GM18511 (cell line): ENCODE measurements at regions not wholly inside any gene's neighbourhood (a gene's known extent, or its start where the extent isn't known, plus 50 kb on each side); places are given as distances from the start of the nearest gene placed in this dataset.

Experiments used
- ATAC-seq: cut with Tn5 transposase; IDR thresholded peaks from one replicate; pipeline ENCODE4 v1.9.1; 2021; ENCODE audit warnings: mild to moderate bottlenecking, moderate library complexity; ENCODE audit not compliant: unreplicated experiment

DNA sequence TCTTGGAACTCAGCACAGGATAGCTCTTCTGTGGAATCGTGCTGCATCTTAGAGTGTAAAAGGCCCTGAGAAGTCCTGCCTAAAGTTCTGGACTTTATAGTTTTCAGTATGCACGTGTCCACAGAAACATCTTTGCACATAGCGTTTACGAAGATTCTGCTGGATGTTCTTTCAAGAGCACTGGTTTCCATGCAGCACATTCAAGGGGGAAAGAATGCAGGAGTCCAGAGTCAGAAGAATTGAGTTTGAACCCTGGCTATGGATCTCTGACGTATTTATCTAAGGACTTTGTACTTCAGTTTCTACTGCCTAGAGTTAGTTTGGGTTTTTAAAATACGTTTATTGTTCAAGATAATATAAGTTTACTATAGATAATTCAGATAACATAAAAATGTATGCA is 282.8 kb upstream of the ZMIZ1 start:
- ATAC-seq = no peak

DNA sequence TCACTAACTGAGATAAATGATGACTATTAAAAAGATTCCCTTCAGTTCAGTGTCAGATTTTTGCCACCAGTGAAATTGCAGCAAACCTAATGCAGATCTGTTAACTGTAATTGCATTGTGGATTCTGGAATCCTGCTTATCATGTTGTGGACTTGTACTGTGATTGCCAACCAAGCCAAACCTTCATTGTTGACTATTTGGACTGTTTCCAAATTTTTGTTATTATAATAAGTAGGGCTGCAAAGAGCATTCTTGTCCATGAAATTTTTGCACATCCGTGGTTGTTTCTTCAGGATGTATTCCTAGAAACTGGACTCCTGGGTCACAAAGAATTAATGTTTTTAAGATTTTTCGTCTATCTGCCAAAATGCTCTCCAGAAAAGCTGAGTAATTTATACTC is 281.6 kb upstream of the ZMIZ1 start:
- ATAC-seq = no peak

DNA sequence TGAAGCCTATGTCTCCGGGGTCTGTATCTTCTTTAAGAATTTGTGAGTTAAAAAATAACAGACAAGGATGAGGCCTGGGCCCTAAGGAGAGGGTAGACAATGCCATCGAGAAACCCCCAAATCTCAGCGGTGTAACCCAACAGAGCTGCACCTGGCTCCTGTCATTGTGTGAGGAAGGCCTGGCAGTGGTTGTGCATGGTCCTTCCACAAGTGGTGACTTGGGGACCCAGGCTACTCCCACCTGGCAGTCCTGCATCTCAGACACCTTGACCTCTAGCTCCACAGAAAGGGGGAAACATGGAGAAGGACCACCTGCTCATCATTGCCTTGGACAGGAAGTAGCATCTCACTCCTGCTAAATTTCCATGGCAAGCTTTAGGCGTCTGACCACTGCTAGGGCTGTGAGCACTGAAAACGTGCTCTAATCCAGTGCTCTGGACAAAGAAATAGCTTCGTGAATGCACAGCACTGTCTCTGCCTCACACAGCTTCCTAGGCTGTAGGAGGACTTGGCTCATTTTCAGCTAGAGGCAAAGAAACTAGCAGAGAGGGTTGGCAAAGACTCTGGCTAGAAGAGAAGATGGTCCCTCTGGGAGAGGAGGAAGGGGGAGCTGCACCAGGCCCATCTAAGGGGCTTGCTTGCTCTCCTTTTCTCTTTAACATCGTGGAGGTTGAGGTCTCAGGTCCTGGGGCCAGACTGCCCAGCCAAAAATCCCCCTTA is 273.9 kb upstream of the ZMIZ1 start:
- no peak for ATAC-seq

DNA sequence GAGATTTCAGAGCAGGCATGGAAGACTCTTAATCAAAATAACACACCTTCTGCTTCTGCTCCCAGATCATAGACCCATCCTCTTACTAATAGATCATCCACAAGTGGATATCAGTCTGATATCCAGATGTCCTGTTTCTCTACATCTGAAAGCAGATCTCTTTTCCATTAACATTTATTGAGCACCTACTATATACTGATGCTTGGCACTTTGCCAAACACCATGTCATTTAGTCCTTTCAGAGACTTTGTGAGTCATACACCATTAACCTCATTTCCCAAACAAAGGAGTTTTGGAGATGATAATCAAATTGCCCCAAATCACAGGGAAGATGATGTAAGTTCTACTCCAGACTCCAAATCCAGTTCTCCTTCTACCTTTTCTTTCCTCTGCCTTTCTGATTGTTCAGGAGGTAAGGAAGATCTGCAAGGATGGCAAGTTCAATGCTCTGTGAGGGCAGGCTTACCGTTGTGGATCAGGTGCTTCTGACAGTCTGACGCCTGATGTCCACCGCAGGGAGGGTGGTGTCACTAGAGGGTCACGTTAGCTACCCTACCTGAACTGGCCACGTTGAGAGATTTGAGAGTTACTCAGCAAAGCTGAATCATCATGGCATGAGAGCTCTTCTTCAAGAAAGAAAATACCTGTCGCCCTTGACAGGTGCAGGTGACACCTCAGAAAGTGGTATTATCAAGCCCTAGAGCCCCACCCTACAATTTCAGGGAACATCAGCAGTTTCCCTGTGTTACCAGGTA is 269.6 kb upstream of the ZMIZ1 start:
- ATAC-seq = no peak

DNA sequence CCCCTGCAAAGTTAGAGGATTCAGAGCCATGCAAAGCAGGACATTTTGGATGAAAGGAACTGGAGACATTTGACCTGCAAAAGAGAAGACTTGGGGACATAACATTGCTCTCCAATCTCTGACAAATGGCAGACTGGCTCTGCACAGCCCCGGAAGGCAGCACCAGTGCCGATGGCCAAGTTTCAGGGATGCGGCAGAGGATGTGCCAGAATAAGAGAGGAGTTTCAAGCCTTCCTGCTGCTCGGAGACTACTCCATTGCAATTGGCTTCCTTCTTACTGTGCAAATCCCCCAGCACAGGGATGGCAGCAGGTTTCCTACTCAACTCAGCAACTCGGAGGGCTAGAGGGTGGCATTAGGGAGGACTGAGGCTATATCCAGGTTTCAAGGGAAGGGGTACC is 268.8 kb upstream of the ZMIZ1 start:
- no peak for ATAC-seq

DNA sequence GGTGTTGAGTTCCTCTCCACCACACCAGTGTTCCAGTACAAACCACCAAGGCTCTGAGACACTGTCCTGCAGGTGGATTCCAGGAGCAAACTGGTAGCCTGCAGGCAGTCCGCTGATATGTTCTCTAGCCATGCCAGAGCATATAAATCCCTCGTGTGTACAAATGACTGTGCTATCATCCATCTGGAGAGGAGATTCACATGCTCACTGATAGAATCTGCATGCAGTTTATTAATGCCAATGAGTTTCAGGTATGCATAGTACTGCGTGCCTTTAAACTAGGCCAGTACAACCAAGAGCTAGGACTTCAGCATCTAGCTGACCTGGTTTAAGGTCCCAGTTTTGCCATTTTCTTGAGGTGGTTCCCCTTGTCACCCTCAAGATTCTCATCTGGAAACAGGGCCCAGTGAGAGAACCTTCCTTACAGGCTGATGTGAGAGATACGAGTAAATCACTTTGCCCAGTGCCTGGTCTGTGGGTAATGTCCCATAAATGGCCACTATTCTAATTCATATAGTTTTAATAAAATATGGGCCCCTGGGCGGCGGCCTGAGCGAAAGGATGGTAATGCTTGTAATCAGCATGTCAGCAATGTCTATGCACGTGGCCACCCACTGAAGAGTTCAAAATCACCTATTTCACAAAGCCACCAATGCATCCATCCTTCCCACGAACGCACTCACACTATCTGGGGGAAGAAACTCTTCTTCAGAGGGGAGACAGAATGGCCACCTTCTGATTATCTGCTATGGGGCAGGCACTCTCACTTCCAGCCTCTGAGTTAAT is 268.0 kb upstream of the ZMIZ1 start:
- no peak for ATAC-seq

DNA sequence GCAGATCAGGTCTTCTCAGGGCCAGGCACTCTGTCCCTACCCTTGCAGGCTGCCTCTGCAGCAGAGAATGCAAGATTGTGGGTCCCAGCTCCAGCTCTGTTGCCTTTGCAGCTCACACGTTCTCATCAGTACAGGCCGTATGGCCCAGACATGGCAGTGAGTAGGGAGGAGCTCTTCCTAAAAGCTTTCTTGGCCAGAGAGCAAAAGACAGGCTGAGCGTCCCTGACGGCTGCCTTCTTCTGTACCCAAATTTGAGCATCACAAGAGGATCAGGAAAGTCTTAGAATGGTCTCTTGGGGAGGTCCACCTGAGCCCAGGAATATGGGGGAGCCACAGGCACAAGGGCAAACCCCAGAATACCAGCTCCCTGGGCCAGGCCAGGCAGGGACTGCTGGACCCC is 266.3 kb upstream of the ZMIZ1 start:
- no peak for ATAC-seq

DNA sequence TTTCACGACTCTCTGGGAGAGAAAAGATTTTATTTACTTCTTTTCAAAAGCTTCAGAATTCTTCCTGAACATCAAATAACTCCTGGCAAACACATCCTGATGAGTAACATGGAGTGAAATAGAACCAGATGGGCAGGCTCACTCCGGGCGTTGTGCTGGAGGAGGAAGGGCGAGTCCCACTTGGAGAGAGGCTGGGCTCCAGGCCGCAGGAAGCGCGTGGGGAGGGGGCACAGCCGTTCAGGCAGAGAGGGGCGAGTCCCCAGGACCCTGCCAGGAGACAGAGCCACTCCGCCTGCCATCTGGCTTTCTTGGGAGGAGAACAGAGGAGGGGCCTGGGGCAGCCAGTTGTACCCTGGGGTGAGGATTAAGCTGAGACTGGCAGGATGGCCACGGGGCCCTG is 265.9 kb upstream of the ZMIZ1 start:
- no peak for ATAC-seq

DNA sequence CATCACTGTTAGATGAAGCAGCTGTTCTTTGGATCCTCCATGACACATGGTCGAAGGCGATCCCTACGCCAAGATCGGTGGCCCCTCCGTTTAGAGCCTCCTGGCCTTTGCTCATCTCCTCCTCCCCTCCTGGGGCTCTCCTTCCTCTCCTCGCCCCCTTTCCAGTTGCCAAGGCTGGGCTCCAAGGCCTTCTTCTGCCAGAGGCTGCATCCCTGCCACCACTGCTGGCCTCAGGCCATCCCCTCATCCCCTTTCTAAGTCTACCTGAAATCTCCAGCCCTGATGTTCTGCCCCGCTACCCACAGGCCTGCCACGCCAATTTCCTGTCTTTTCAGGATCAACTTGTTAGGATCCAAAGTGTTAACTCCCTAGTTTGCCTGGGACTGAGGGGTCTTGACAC is 265.1 kb upstream of the ZMIZ1 start:
- no peak for ATAC-seq

DNA sequence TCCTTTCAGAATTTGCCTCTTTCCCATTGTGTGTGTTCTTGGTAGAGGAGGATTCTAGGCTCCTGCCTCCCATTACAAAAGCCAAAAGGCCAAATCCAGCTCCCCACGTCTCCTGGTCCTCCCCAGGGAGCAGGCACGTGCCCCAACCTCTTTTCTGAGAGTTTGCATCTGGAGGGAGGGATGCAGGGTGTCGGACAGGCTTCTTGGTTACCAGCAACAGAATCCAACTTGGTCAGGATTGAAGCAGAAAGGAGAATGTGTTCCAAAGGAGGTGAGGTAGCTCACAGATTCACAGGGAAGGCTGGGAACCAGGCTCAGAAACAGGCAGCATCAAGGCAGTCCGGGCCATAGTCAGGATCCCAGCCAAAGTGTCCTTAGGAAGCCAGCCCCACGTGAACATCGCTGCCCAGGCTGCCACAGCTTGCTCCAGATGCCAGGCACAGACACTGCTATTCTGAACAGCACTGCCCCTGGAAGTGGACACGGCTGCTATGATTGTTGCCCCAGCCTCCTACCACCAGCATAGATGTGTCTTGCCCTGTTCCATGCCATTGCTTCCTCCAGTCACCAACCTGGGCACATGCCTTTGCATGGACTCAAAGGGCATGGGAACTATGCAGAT is 264.2 kb upstream of the ZMIZ1 start:
- no peak for ATAC-seq

DNA sequence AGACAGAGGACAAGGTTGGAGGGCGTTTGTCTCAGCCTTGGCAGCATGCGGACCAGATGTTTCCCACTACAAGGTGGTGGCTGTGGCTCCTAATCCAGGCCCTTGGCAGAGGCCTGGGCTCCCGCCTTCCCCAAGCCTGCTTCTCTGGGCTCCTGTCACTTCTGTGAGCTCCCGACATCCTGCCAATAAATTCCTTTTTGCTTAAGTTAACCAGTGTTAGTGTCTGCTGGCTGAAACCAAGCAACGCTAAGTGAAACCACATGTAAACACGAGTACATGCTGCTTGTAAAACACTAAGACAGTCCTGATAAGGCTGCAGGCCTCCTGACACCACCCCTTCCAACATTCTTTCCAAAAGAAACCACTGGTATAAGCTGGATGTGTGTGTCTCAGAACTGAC is 263.6 kb upstream of the ZMIZ1 start:
- no peak for ATAC-seq

DNA sequence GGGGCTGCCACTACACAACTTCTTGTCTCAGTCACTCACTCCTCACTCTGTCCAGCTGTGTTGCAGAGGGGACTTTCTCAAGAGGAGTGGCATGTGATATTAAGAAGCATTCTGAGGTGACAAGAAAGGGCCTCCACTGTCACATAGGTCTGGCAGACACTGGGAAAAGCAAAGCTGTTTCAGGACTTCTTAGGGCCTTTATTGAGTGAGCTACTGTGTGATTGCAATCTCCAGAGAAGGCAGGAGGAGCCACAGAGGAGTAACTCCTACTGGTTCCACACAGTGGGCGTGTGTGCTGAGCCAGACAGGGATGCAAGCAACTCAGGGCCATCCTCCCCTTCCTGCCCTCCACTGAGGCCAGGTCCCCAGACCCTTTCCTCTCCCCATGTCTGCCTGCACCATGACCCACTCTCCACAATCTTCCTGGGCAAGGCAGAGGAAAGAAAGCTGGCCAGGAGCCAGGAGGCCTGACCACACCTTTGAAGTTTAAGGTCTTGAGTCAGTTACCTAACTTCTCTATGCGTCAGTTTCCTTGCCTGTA is 262.0 kb upstream of the ZMIZ1 start:
- ATAC-seq = no peak

DNA sequence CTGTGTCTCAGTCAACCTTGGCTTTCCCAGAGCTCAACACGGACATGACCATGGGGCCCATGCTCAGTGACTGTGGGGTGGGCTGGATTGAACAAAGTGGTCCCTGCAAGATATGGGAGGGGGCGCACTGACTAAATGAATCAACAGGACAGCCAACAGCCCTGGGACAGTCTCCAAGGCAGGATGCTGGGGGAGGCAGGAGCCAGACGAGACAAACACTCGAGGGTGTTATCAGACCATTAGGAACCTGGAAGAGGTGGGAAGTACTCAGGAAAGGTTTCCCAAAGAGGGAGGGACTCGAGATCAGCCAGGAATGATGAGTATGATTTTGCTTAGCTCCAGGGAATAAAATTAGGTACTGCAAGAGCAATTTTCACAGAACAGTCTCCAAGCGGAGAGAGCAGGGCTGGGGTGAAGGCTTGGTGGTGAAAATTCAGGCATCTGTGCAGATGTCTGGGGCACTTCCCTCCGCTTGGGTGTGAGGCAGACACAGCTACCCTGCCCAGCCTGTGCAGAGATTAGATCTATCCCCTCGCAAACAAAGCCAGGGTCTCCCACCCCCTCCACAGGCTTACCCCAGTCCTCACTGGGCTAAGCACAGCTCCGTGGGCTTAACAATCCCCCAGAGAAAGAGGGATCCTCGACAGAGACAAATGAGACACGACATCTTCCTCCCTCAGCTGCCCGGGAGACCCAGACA is 261.1 kb upstream of the ZMIZ1 start:
- ATAC-seq = no peak

DNA sequence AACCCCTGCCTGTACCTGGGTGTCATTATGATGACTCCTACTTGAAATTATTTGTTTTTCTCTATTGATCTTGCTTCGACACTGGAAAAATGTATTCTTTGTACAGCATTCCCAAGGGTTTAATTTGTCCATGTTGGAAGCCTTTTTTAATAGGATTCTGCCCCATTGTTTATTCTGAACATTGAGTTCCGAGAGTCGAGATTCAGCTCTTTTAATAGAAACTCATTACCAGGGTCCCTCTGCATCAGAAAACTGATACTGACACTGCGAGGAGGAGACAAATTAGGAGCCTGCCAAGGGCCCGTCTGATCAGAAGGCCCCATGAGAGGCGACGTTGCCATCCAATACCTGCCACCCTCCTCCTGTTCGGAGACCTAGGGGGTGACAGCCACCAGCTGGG is 260.5 kb upstream of the ZMIZ1 start:
- ATAC-seq = no peak

DNA sequence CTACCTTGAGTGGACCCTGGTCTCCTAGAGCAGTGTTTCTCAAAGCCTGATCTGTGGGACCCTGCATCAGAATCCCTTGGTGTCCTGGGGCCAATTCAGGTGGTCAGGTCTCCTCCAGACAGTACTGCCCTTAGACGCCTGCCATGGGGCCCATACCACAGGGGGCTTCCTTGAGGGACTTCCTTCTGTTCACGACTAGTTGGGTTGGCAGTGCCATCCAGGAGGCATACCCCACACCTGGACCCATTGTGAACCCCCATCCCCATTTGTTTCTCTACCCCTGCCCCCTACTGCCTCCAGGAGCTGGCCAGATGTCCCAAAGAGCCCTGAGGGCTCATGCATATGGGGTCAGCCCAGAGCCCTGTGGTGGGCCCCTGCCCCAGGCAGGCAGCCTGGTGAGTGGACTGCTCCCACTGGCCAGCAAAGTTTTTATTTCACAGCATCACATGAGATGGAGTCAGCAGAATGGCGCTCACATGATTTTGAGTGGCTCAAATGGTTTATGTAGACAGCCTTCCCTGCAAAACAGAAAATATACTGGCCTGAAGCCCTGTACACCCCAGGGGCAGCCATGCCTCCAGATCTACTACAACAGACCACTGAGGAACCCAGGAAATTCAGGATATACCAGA is 259.9 kb upstream of the ZMIZ1 start:
- no peak for ATAC-seq

DNA sequence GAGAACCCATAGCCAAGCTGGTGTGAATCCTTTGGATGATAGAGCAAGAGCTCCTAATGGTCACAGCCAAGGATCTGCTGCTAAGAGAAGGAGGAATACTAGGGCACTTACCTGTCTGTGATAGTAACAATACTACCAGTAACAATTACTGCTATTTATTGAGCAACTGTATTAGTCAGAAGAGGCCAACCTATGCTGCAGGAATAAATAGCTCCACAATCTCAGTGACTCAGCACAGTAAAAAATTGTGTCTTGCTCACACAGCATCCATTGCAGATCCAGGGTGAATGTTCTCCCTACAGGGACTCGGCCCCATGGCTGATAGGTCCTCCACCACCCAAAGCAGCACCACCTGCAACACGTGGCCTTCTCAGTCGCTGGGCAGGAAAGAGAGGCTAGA is 257.6 kb upstream of the ZMIZ1 start:
- no peak for ATAC-seq

DNA sequence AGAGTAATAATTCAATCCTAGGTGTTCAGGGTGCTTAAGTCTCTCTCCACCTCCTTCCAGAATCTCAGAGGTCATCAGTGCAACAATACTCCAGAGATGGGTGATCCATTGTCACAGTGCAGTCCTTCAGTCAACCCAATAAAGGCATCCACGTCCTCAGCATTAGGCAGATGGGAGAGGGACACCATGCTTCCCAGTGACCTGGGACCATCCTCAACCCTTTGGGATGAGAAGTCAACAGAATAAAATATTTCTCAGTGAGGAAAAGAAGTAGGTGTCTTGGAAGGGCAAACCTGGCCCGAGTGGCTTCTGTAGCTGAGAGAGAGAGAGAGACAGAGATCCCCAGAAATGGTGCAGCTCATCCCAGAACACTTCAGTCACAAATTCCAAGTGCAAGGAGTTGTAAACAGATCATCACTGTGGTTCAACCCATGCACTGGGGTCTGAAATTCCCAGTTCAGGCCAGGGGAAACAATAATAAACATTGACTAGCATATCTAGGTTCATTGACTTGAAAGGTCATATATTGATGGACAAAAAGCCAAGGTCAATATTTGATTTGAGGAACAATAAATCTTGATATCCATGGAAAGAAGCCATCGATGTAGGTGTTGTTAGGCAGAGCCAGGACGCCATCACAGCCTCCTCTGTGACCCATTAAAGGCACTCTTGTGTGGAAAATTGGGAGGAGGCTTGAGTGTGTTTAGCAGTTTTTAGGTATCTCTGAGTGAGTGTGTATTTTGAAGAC is 256.0 kb upstream of the ZMIZ1 start:
- no peak for ATAC-seq

DNA sequence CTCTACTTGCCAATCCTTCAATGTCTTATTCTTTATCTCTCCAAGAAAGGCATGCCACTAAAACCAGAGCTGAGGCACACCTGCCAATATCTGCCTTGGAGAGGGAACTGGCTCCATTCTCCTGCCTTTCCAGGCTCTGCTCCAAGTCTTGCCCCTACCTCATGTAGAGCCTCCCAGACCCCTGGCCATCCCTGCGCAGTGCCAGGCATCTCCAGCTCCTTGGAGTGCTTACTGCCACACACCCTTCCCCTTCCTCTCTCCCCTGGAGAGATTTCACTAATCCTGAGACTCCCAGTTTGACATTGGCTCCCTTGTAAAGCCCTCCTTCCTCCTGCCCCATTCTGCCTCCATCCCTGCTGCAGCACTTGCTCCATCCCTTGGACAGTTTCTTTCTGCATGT is 255.2 kb upstream of the ZMIZ1 start:
- ATAC-seq = no peak

DNA sequence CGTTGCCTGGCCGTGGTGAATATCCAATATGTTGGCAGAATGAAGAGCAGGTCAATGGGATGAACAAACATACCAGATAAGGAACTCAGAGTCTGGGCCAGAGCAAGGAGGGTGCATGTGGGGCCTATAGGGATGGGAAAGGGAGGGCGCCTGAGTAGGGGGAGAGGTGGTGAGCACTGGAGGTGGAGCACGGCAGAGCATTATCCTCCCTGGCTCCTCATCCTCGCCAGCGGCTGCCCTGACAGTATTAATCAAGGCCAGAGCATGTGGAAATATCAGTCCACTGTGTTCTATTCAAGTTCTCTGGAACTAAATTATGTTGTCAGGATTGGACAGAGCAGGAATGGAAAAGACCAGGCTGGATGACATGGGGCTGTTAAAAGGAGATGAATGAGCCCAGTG is 254.8 kb upstream of the ZMIZ1 start:
- no peak for ATAC-seq
